BE2C (cell line): ENCODE measurements at regions not wholly inside any gene's neighbourhood (a gene's known extent, or its start where the extent isn't known, plus 50 kb on each side); places are given as distances from the start of the nearest gene placed in this dataset.

Experiments
- DNase-seq: peaks from one replicate; pipeline ENCODE4 v3.0.0-alpha.2; 2020
- H3K27me3 ChIP-seq: fragments of 250-450 bp; sonication (Bioruptor Pico); 2 replicates; pipeline ENCODE4 v1.5.1; 2020; ENCODE audit warnings: mild to moderate bottlenecking
- H3K36me3 ChIP-seq: fragments of 250-450 bp; sonication (Bioruptor Pico); 2 replicates; pipeline ENCODE4 v1.5.1; 2020; ENCODE audit warnings: mild to moderate bottlenecking
- H3K4me1 ChIP-seq: fragments of 250-450 bp; sonication (Bioruptor Pico); 2 replicates; pipeline ENCODE4 v1.5.1; 2020
- H3K4me3 ChIP-seq: 2 replicates; pipeline ENCODE4 v1.5.1; 2011; ENCODE audit warnings: low read depth, low read length
- H3K9me3 ChIP-seq: fragments of 250-450 bp; sonication (Bioruptor Pico); 2 replicates; pipeline ENCODE4 v1.5.1; 2020
- TF ChIP-seq, protein P1 (sequence below): IDR thresholded peaks from 2 replicates; pipeline ENCODE4 v1.5.1; 2012; ENCODE audit warnings: mild to moderate bottlenecking, low read depth, low read length

DNA sequence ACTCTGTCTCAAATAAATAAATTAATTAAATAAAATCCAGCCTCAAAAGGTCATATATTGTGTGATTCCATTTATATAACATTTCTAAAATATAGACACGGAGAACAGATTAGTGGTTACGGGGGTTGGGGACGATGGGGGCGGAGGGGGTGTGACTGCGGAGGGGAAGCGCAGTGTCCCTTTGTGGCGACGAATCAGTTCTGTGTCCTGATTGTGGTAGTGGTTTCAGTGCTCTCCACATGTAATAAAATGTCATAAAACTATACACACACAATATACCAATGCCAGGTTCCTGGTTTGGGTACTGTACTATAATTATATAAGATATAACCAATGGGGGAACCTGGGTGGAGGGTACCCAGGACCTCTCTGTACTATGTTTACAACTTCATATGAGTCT is 186.4 kb downstream of the ANAPC1 start:
- Histone ChIP-seq H3K4me1 (0 out of 2 replicates have a peak, but pooled peaks cover 4% of the 10 kb centered on the region), H3K4me3 (no peak overlapping the region), H3K36me3 (no peaks in the 10 kb centered on the region), H3K9me3 (no peaks in the 10 kb centered on the region), H3K27me3 (no peaks in the 10 kb centered on the region)
- no peak for DNase-seq
- TF ChIP-seq, protein P1, sequence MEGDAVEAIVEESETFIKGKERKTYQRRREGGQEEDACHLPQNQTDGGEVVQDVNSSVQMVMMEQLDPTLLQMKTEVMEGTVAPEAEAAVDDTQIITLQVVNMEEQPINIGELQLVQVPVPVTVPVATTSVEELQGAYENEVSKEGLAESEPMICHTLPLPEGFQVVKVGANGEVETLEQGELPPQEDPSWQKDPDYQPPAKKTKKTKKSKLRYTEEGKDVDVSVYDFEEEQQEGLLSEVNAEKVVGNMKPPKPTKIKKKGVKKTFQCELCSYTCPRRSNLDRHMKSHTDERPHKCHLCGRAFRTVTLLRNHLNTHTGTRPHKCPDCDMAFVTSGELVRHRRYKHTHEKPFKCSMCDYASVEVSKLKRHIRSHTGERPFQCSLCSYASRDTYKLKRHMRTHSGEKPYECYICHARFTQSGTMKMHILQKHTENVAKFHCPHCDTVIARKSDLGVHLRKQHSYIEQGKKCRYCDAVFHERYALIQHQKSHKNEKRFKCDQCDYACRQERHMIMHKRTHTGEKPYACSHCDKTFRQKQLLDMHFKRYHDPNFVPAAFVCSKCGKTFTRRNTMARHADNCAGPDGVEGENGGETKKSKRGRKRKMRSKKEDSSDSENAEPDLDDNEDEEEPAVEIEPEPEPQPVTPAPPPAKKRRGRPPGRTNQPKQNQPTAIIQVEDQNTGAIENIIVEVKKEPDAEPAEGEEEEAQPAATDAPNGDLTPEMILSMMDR = no peak

DNA sequence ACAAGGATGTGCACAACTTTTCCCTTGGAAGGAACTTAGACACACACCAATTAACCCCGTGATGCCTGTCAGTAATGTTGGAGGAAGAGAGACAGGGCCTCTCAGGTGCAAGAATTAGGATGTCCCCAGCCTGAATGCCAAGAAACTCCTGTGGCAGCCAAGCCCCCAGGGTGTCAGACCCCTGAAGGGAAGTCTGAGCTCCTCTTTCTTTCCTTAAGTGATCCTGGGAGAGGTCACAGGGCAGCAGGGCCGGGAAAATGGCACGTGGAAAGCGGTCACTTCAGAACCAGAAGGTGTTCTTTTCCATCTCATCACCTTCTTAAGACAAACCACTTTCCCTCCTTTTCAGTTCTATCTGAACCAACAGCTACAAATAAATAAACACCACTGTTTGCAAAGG is 185.9 kb downstream of the ANAPC1 start:
- Histone ChIP-seq H3K4me1 (0 out of 2 replicates have a peak, but pooled peaks cover 4% of the 10 kb centered on the region), H3K27me3 (no peaks in the 10 kb centered on the region), H3K9me3 (no peaks in the 10 kb centered on the region), H3K4me3 (no peak overlapping the region), H3K36me3 (no peaks in the 10 kb centered on the region)
- TF ChIP-seq, protein P1 = no peak
- DNase-seq = no peak

DNA sequence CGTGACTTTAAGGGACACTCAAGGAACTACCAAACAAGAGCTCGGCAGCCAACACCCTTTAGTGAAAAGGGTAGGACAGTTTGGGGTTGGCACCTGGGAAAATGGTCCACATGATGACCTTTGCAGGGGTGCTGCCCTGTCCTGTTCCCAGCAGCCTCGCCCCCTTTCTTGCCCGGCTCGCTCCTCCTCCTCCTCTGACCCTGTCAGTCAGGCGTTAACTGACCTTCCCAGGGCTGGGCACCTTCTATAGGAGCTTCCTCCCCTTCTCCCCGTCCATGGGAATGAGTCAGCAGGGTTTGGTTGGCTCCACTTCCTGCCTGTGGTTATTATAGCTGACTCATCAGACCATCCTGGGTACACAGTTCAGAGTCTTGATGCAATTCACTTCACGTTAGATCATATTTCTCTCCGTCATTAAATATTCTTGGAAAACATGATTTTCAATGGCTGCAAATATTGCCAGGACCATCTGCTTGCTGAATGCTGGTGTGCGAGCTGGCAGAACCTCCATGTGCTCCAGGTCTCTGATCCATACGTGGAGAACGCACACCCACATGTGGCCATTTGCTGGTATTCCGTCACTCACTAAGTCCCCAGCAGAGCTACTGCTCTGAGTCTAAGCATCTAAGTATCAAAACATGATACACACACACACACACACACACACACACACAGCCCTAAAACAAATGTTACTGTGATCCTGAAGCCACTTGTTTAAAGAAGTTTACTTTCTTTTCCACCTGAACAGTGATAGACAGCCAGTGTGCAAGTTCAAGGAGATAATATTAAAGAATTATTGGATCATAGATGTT is 185.0 kb downstream of the ANAPC1 start:
- Histone ChIP-seq H3K4me3 (no peak overlapping the region; the same call in 1 of the 2 replicates), H3K36me3 (no peaks in the 10 kb centered on the region), H3K4me1 (0 out of 2 replicates have a peak, but pooled peaks cover 4% of the 10 kb centered on the region), H3K27me3 (no peaks in the 10 kb centered on the region), H3K9me3 (no peaks in the 10 kb centered on the region)
- TF ChIP-seq, protein P1 = peak; percentile 72
- DNase-seq = peak; percentile 58

DNA sequence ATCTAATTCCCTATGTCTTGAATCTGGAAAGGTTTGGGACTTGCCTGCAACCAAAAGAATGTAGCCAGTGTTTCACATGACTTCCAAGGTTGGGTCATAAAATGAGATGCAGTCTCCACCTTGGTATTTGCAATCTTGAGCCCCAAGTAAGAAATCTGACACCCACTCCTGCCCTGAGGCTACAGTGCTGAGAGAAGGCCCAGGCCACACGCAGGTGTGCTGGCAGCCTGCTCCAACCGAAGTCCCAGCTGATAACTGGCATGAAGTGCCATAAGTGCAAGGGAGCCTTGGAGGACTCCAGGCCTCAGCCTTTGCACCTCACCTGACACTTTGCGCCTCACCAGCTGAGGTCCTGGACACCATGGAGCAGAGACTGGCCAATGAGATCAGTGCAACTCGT is 182.7 kb downstream of the ANAPC1 start:
- no peak for DNase-seq
- no peaks in the 10 kb centered on the region for H3K27me3 ChIP-seq
- no peaks in the 10 kb centered on the region for H3K36me3 ChIP-seq
- no peaks in the 10 kb centered on the region for H3K9me3 ChIP-seq
- TF ChIP-seq, protein P1 = no peak
- H3K4me3 ChIP-seq = no peak overlapping the region
- H3K4me1 ChIP-seq = 0 out of 2 replicates have a peak, but pooled peaks cover 4% of the 10 kb centered on the region

DNA sequence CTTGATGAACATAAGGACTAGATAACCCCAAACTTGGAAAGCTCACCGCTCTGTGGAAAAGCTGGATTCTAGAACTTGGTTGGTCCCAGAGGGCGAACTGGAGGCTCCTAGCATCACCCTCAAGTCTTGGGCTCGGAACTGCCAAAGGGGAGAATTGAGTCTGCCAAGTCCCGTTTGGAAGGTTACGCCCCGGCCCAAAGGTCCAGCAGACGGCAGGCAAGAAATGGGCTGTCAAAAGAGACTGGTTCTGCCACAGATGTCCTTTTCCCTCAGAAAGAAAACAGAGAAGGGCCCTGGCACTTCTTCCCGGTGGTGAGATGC is 182.2 kb downstream of the ANAPC1 start:
- Histone ChIP-seq H3K4me1 (0 out of 2 replicates have a peak, but pooled peaks cover 4% of the 10 kb centered on the region), H3K9me3 (no peaks in the 10 kb centered on the region), H3K27me3 (no peaks in the 10 kb centered on the region), H3K36me3 (no peaks in the 10 kb centered on the region), H3K4me3 (no peak overlapping the region)
- DNase-seq = no peak
- TF ChIP-seq, protein P1 = no peak

DNA sequence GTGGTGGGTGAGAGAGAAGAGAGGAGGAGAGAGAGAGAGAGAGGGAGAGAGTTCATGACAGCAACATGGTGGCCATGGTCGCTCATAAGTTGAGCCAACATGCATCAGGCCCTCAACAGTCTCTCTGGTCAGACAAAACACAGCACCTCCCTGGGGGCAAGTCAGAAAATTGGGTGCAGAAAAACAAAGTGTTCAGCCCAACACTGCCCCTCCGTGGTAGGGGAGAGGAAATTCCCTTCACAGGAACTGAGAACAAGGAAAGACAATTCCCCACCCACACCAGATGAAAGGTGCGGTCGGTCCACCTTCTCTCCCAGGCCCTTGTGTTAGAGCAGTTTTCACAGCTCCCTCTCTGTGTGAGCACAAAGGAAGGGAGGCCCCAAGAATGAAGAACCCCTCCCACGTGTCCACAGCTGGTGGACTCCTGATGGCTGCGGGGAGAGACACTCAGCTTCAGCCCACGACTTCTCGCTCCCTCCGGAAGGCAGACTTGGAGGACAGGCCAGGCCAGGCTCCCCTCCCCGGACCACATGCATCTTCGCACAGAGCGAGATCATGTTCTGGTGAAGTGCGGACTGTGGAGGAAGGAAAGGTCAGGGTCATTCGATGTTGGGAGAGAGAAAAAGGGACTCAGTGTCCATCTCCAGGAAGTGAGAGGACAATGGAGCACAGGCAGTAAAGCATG is 181.7 kb downstream of the ANAPC1 start:
- Histone ChIP-seq H3K9me3 (no peaks in the 10 kb centered on the region), H3K4me3 (no peak overlapping the region), H3K27me3 (no peaks in the 10 kb centered on the region), H3K4me1 (0 out of 2 replicates have a peak, but pooled peaks cover 4% of the 10 kb centered on the region), H3K36me3 (no peaks in the 10 kb centered on the region)
- DNase-seq = peak; percentile 64
- TF ChIP-seq, protein P1 = peak; percentile 71
